Erythroblast (primary cell): ENCODE measurements at regions not wholly inside any gene's neighbourhood (a gene's known extent, or its start where the extent isn't known, plus 50 kb on each side); places are given as distances from the start of the nearest gene placed in this dataset.
"Not testable (repeated sequence)": the region's sequence is repeated elsewhere in the genome, so short reads cannot be mapped to it uniquely, and the experiment has no call there.

Source experiments
- GATA1 ChIP-seq: IDR thresholded peaks from 2 replicates; pipeline ENCODE4 v1.6.1; 2011; ENCODE audit warnings: low read depth, mild to moderate bottlenecking, control low read depth, low read length, moderate library complexity
- POLR2A ChIP-seq: IDR thresholded peaks from 2 replicates; pipeline ENCODE4 v1.6.1; 2011; ENCODE audit warnings: mild to moderate bottlenecking, low read length

DNA sequence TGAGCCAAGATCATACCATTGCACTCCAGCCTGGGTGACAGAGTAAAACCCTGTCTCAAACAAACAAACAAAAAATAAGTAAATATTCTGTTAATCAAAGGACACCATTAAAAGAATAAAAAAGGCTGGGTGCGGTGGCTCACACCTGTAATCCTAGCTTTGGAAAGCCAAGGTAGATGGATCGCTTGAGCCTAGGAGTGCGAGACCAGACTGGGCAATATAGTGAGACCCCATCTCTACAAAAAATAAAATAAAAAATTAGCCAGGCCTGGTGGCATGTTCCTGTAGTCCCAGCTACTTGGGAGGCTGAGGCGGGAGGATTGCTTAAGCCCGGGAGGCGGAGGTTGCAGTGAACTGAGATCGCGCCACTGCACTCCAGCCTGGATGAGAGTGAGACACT, 84.1 kb downstream of the GLUL start:
- not testable (repeated sequence) for TF ChIP-seq POLR2A, GATA1
